Activated naive CD4-positive, alpha-beta T cell treated with anti-CD3 and anti-CD28 coated beads, Interleukin-2, amount 50 U/mL, for 72 hours (primary cell): ENCODE measurements at regions not wholly inside any gene's neighbourhood (a gene's known extent, or its start where the extent isn't known, plus 50 kb on each side); places are given as distances from the start of the nearest gene placed in this dataset.

Experiments
- ATAC-seq, 2 donors: fragments of 150-1000 bp; cut with Tn5 transposase; 2 replicates each; pipeline ENCODE4 v1.10.0; 2021; ENCODE audit warnings: mild to moderate bottlenecking in 2 of 2, moderate library complexity in 2 of 2
- DNase-seq, 2 donors: peaks; one replicate each; pipeline ENCODE4 v3.0.0; 2021 to 2022; ENCODE audit warnings: low spot score in 2 of 2
- H3K27ac Mint-ChIP-seq, 2 donors: one replicate each; pipeline ENCODE4 v1.8.0; 2022; ENCODE audit warnings: mild to moderate bottlenecking in 2 of 2, mixed read lengths in 2 of 2
- H3K36me3 Mint-ChIP-seq, 2 donors: one replicate each; pipeline ENCODE4 v1.8.0; 2022; ENCODE audit warnings: mixed read lengths in 2 of 2
- H3K9me3 Mint-ChIP-seq, 2 donors: one replicate each; pipeline ENCODE4 v1.8.0; 2022; ENCODE audit warnings: mixed read lengths in 2 of 2

GRCh38 chr10:109418795-109419194 lies 504.5 kb downstream of the XPNPEP1 start:
- ATAC-seq = no peak

GRCh38 chr10:109417803-109418202 lies 505.5 kb downstream of the XPNPEP1 start:
- Mint-ChIP-seq H3K27ac (no peak overlapping the region), H3K9me3 (no peaks in the 10 kb centered on the region), H3K36me3 (no peaks in the 10 kb centered on the region)
- DNase-seq = no peak
- ATAC-seq = no peak

More at GRCh38 chr10:109418795-109419194, 504.5 kb downstream of the XPNPEP1 start:
- no peak overlapping the region for H3K27ac Mint-ChIP-seq
- DNase-seq = no peak
- no peaks in the 10 kb centered on the region for H3K36me3 Mint-ChIP-seq
- H3K9me3 Mint-ChIP-seq = no peaks in the 10 kb centered on the region

- H3K36me3 Mint-ChIP-seq = no peaks in the 10 kb centered on the region
- DNase-seq (no peak), ATAC-seq (no peak)
- H3K27ac Mint-ChIP-seq = no peak overlapping the region
- no peaks in the 10 kb centered on the region for H3K9me3 Mint-ChIP-seq
Observed at GRCh38 chr10:109412353-109412752, 511.0 kb downstream of the XPNPEP1 start.

- ATAC-seq = no peak
- no peaks in the 10 kb centered on the region for H3K36me3 Mint-ChIP-seq
- no peak overlapping the region for H3K27ac Mint-ChIP-seq
- no peaks in the 10 kb centered on the region for H3K9me3 Mint-ChIP-seq
- no peak for DNase-seq
Observed at GRCh38 chr10:109411917-109412316, 511.4 kb downstream of the XPNPEP1 start.

GRCh38 chr10:109405338-109405737 lies 518.0 kb downstream of the XPNPEP1 start:
- ATAC-seq (no peak), DNase-seq (no peak)
- Mint-ChIP-seq H3K36me3 (no peaks in the 10 kb centered on the region), H3K27ac (no peak overlapping the region), H3K9me3 (no peaks in the 10 kb centered on the region)

GRCh38 chr10:109403551-109403950 lies 519.8 kb downstream of the XPNPEP1 start:
- no peak for ATAC-seq
- peaks cover 0 to 3% of the 10 kb centered on the region in 2 donors for H3K9me3 Mint-ChIP-seq
- DNase-seq = no peak
- H3K27ac Mint-ChIP-seq = no peak overlapping the region
- no peaks in the 10 kb centered on the region for H3K36me3 Mint-ChIP-seq

GRCh38 chr10:109393425-109393824 lies 529.9 kb downstream of the XPNPEP1 start:
- Mint-ChIP-seq H3K9me3 (peaks cover 3 to 4% of the 10 kb centered on the region in 2 donors), H3K36me3 (peaks cover 0 to 4% of the 10 kb centered on the region in 2 donors), H3K27ac (no peak overlapping the region)
- DNase-seq (no peak), ATAC-seq (no peak)

- no peaks in the 10 kb centered on the region for H3K36me3 Mint-ChIP-seq
- no peak for ATAC-seq
- H3K27ac Mint-ChIP-seq = no peak overlapping the region
- H3K9me3 Mint-ChIP-seq = no peaks in the 10 kb centered on the region
- DNase-seq = no peak
Observed at GRCh38 chr10:109386921-109387320, 536.4 kb downstream of the XPNPEP1 start.

GRCh38 chr10:109386101-109386500 lies 537.2 kb downstream of the XPNPEP1 start:
- no peaks in the 10 kb centered on the region for H3K9me3 Mint-ChIP-seq
- no peak for ATAC-seq
- no peaks in the 10 kb centered on the region for H3K36me3 Mint-ChIP-seq
- DNase-seq = no peak
- H3K27ac Mint-ChIP-seq = no peak overlapping the region

- no peaks in the 10 kb centered on the region for H3K36me3 Mint-ChIP-seq
- ATAC-seq (no peak), DNase-seq (no peak)
- no peak overlapping the region for H3K27ac Mint-ChIP-seq
- peaks cover 4 to 9% of the 10 kb centered on the region in 2 donors for H3K9me3 Mint-ChIP-seq
Observed at GRCh38 chr10:109379186-109379585, 544.1 kb downstream of the XPNPEP1 start.

GRCh38 chr10:109374215-109374614 lies 549.1 kb downstream of the XPNPEP1 start:
- Mint-ChIP-seq H3K9me3 (peaks cover 10% of the 10 kb centered on the region in 2 donors), H3K36me3 (no peaks in the 10 kb centered on the region), H3K27ac (no peak overlapping the region)
- DNase-seq (no peak), ATAC-seq (no peak)

GRCh38 chr10:109359316-109359715 lies 564.0 kb downstream of the XPNPEP1 start:
- Mint-ChIP-seq H3K36me3 (no peaks in the 10 kb centered on the region), H3K27ac (no peak overlapping the region), H3K9me3 (peaks cover 4 to 5% of the 10 kb centered on the region in 2 donors)
- no peak for ATAC-seq
- no peak for DNase-seq

- ATAC-seq (no peak), DNase-seq (no peak)
- Mint-ChIP-seq H3K27ac (no peak overlapping the region), H3K36me3 (no peaks in the 10 kb centered on the region), H3K9me3 (peaks cover 4 to 5% of the 10 kb centered on the region in 2 donors)
Observed at GRCh38 chr10:109358325-109358724, 565.0 kb downstream of the XPNPEP1 start.

- no peak overlapping the region for H3K27ac Mint-ChIP-seq
- peaks cover 11 to 19% of the 10 kb centered on the region in 2 donors for H3K9me3 Mint-ChIP-seq
- H3K36me3 Mint-ChIP-seq = no peaks in the 10 kb centered on the region
- ATAC-seq (no peak), DNase-seq (no peak)
Observed at GRCh38 chr10:109348324-109348723, 575.0 kb downstream of the XPNPEP1 start.

- DNase-seq (no peak), ATAC-seq (no peak)
- Mint-ChIP-seq H3K27ac (no peak overlapping the region), H3K36me3 (peaks cover 0 to 7% of the 10 kb centered on the region in 2 donors), H3K9me3 (peaks cover 8 to 10% of the 10 kb centered on the region in 2 donors)
Observed at GRCh38 chr10:109343293-109343692, 580.0 kb downstream of the XPNPEP1 start.

GRCh38 chr10:109341986-109342385 lies 581.3 kb downstream of the XPNPEP1 start:
- H3K9me3 Mint-ChIP-seq = peaks cover 8 to 19% of the 10 kb centered on the region in 2 donors
- DNase-seq = no peak
- ATAC-seq = no peak
- no peak overlapping the region for H3K27ac Mint-ChIP-seq
- peaks cover 0 to 7% of the 10 kb centered on the region in 2 donors for H3K36me3 Mint-ChIP-seq

- no peak overlapping the region for H3K27ac Mint-ChIP-seq
- H3K36me3 Mint-ChIP-seq = no peaks in the 10 kb centered on the region
- no peak for DNase-seq
- H3K9me3 Mint-ChIP-seq = peaks cover 8 to 14% of the 10 kb centered on the region in 2 donors
- ATAC-seq = no peak
Observed at GRCh38 chr10:109328001-109328400, 595.3 kb downstream of the XPNPEP1 start.

GRCh38 chr10:109327266-109327665 lies 596.0 kb downstream of the XPNPEP1 start:
- no peak for ATAC-seq
- H3K9me3 Mint-ChIP-seq = peaks cover 8 to 14% of the 10 kb centered on the region in 2 donors
- DNase-seq = no peak
- H3K27ac Mint-ChIP-seq = no peak overlapping the region
- no peaks in the 10 kb centered on the region for H3K36me3 Mint-ChIP-seq

GRCh38 chr10:109324721-109325120 lies 598.6 kb downstream of the XPNPEP1 start:
- Mint-ChIP-seq H3K9me3 (peaks cover 14 to 19% of the 10 kb centered on the region in 2 donors), H3K36me3 (no peaks in the 10 kb centered on the region), H3K27ac (no peak overlapping the region)
- DNase-seq (no peak), ATAC-seq (no peak)
